ENCODE measurements at regions not wholly inside any gene's neighbourhood (a gene's known extent, or its start where the extent isn't known, plus 50 kb on each side); places are given as distances from the start of the nearest gene placed in this dataset.

DNA sequence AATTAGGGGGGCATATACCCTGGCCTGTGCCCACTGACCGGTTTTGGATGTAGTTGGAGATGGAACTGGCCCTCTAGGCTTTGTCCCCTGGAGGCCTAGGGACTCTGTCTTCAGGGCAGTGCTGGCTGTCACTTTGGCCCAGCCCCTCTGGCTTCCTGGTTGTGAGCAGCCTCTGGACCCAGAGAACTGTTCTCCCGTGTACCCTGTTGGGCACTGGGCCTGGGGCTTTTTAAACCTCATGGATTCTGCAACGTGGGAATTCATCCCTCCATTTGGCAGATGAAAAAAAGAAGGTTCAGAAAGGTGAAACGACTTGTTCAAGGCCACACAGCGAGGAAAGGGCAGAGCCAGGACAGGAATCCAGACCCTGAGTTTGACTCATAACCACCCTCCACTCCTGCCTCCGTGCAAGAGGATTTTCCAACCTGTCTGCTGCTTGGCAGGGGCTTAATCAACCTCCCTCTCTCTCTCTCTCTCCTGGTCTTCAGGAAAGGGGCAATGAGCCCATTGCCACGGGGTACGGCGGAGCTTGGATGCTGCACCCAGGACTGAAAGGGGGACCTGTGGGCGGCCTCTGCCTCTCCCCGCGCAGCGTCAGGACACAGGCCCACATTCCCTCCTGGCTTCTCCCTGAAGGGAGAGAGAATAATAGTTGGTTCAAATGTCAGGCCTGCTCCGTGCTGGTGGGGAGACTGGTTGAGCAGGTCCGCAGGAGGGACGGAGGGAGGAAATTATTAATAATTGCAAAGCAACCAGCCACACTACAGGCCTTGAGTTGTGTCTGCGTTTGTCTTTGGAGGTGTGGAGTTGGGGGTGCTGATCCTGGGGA is 56.0 kb downstream of the CEBPB start:
- DNase-seq: no peak
- Mint-ChIP-seq H3K27ac (no peak overlapping the region), H3K4me3 (no peak overlapping the region), H3K9me3 (no peaks in the 10 kb centered on the region), H3K27me3 (ENCODE audit: low read depth, poor library complexity) (peaks cover 7% of the 10 kb centered on the region), H3K4me1 (peaks cover 24% of the 10 kb centered on the region), H3K36me3 (ENCODE audit: low read depth) (no peaks in the 10 kb centered on the region)
- TF ChIP-seq, protein P1, sequence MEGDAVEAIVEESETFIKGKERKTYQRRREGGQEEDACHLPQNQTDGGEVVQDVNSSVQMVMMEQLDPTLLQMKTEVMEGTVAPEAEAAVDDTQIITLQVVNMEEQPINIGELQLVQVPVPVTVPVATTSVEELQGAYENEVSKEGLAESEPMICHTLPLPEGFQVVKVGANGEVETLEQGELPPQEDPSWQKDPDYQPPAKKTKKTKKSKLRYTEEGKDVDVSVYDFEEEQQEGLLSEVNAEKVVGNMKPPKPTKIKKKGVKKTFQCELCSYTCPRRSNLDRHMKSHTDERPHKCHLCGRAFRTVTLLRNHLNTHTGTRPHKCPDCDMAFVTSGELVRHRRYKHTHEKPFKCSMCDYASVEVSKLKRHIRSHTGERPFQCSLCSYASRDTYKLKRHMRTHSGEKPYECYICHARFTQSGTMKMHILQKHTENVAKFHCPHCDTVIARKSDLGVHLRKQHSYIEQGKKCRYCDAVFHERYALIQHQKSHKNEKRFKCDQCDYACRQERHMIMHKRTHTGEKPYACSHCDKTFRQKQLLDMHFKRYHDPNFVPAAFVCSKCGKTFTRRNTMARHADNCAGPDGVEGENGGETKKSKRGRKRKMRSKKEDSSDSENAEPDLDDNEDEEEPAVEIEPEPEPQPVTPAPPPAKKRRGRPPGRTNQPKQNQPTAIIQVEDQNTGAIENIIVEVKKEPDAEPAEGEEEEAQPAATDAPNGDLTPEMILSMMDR (IDR thresholded peaks at IDR 0.05): no peak

DNA sequence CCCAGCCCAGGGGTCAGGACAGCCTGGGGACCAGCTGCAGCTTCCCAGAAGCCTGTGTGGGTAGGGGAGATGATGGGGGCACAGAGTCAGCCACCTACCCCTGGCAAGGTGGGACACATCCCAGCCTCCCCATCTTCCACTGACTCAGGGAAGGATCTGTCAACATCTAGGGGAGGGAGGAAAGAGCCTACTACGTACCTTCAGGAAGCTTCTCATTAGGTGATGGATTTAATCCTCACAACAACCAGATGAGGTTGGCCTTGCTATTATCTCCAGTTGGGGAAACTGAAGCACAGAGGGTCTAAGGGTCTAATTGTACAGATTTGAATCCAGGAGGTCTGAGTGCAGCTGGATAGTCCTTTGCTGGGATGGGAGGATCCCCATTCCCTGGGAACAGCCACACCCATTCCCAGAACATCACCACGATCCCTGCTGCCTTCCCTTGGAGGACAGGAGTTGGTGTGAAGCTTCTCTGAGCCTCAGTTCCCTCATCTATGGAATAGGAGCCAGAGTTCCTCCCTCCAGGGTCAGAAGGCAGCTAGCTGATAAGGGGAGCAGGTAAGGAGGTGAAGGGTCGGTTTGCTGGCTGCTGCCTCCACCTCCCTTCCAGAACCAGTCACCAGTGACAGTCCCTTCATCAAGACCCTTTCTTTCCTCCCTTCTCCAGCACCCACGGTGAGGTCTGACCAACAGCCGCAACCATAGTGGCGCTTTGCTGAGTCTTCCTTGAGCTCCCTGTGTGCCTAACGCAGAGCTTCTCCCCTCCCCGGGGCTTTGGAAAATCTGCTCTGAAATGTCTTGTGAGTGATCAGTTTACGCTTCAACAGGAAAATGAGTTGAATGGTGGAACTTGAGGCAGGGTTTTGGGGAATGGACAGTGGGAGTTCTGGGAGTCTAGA is 56.8 kb downstream of the CEBPB start:
- Mint-ChIP-seq H3K4me1 (peaks cover 30% of the 10 kb centered on the region), H3K4me3 (no peak overlapping the region), H3K27me3 (ENCODE audit: low read depth, poor library complexity) (peaks cover 6% of the 10 kb centered on the region), H3K27ac (peak overlapping the region; percentile 71), H3K9me3 (no peaks in the 10 kb centered on the region), H3K36me3 (ENCODE audit: low read depth) (no peaks in the 10 kb centered on the region)
- DNase-seq: no peak
- TF ChIP-seq, protein P1 (IDR thresholded peaks at IDR 0.05): no peak

DNA sequence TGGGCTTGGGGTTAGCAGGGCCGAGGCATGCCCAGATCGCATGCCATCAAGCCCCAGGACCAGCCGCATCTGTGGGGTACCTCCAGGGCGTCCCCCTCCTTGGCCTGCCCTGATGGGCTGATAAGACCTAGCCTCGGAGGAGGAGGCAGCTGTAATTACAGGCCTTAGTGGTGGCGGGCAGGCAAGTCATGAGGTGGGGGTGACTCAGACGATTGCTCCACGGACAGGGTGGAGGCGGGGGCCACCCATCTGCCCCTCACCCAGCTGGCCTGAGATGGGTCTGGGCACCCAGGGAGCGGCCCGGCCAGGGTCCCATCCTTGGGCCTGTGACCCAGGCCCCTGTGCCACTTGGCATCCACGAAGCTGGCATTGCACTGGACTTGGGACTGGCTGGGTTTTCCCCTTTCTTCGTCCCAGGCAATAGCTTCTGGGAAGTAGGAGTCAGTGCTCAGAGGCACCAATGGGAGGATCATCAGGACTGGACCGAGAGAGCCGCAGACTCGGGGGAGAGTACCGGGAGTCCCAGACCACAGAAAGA is 57.5 kb downstream of the CEBPB start:
- peaks cover 6% of the 10 kb centered on the region for H3K27me3 Mint-ChIP-seq (ENCODE audit: low read depth, poor library complexity)
- H3K9me3 Mint-ChIP-seq: no peaks in the 10 kb centered on the region
- H3K4me1 Mint-ChIP-seq: peaks cover 33% of the 10 kb centered on the region

DNA sequence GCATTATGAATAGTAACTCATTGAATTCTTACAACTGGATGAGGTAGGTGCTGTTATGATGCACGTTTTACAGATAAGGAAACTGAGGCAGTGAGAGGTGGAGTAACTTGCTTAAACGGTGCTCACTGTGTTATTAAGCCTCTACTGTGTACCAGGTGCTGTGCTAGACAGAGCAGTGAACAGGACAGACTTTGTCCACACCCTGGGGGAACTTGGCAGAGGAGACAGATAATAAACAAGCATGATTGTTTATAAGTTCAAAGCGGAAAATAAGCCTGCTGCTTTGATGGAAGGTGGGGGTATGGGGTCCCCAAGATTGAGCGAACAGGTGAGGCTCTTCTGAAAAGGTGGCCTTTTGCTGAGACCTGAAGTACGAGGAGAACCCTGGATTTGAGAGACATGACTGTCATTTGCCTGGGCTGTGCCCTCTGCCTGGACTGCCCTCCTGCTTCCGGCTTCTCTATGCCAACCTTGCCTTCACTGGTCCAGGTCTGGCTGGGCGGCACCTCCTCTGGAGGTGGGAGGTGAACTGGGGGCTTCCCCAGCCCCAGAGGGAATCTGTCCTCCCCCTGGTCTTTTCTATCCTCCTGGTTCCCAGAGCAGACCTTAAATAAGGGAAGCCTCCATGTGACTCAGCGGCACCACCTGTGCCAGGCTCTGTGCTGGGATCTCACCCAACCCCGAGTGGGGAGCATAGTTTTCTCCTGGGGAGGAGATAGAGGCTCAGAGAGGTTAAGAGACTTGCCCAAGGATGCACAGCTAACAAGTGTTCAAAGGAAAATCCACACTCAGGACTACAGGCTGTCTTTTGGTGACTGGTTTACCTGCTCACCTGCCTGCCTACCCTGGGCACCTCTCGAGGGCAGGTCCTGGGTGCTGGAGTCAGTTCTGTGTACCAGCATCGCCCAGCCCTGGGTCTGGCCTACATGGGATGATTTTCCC is 59.1 kb downstream of the CEBPB start:
- Mint-ChIP-seq H3K9me3 (no peaks in the 10 kb centered on the region), H3K27ac (no peak overlapping the region)

More for the DNA sequence above, 57.5 kb downstream of the CEBPB start:
- TF ChIP-seq, protein P1 (IDR thresholded peaks at IDR 0.05): no peak
- Mint-ChIP-seq H3K27ac (peak overlapping the region; percentile 71), H3K4me3 (no peak overlapping the region), H3K36me3 (ENCODE audit: low read depth) (no peaks in the 10 kb centered on the region)
- DNase-seq: no peak

More for the DNA sequence above, 59.1 kb downstream of the CEBPB start:
- DNase-seq: no peak
- H3K36me3 Mint-ChIP-seq (ENCODE audit: low read depth): no peaks in the 10 kb centered on the region
- H3K4me1 Mint-ChIP-seq: peaks cover 35% of the 10 kb centered on the region
- H3K27me3 Mint-ChIP-seq (ENCODE audit: low read depth, poor library complexity): peaks cover 6% of the 10 kb centered on the region
- TF ChIP-seq, protein P1 (IDR thresholded peaks at IDR 0.05): no peak
- no peak overlapping the region for H3K4me3 Mint-ChIP-seq
